ENCODE measurements at regions not wholly inside any gene's neighbourhood (a gene's known extent, or its start where the extent isn't known, plus 50 kb on each side); places are given as distances from the start of the nearest gene placed in this dataset.

GRCh38 chr3:176208915-176209314 is 988.4 kb downstream of the TBL1XR1 start:
- H3K27me3 ChIP-seq (ENCODE audit: control insufficient read depth, extremely low read depth, insufficient read depth, low read length): no peaks in the 10 kb centered on the region
- H3K79me2 ChIP-seq (ENCODE audit: control insufficient read depth, insufficient read depth, low read length): no peaks in the 10 kb centered on the region
- H2AFZ ChIP-seq (ENCODE audit: control insufficient read depth, low read length): no peak overlapping the region
- no peak overlapping the region for H3K4me3 ChIP-seq (ENCODE audit: control insufficient read depth in 2 of 3, extremely low read depth in 1 of 3, insufficient read depth in 2 of 3, low read depth in 1 of 3, low read length in 3 of 3)
- dilution Hi-C loops (cut with MboI; ENCODE audit: extremely low pct_ligation_motif_present, low sequenced_read_pairs): no loop called here
- FAIRE-seq (no peak), DNase-seq (ENCODE audit: low read depth, low spot score) (no peak)
- no peak overlapping the region for H3K4me2 ChIP-seq (ENCODE audit: control insufficient read depth, extremely low read depth, insufficient read depth, low read depth, low read length)
- H4K20me1 ChIP-seq (ENCODE audit: control insufficient read depth, extremely low read depth, insufficient read depth, low read length): no peaks in the 10 kb centered on the region
- no peaks in the 10 kb centered on the region for H3K4me1 ChIP-seq (ENCODE audit: control insufficient read depth, extremely low read depth, insufficient read depth, low read length)
- H3K36me3 ChIP-seq (ENCODE audit: control insufficient read depth in 2 of 2, extremely low read depth in 1 of 2, insufficient read depth in 2 of 2, low read length in 2 of 2): no peaks in the 10 kb centered on the region
- TF ChIP-seq EZH2 (IDR thresholded peaks at IDR 0.05; ENCODE audit: low read length): no peak
- TF ChIP-seq CTCF (optimal IDR thresholded peaks at IDR 0.05 in 1 of 3, IDR thresholded peaks at IDR 0.05 in 1 of 3, conservative IDR thresholded peaks at IDR 0.05 in 1 of 3; ENCODE audit: extremely low read depth in 1 of 3, insufficient read depth in 2 of 3, low read length in 3 of 3): no peak
- H3K9me3 ChIP-seq (ENCODE audit: control insufficient read depth, low read depth, low read length): no peaks in the 10 kb centered on the region
- no peak overlapping the region for H3K9ac ChIP-seq (ENCODE audit: control insufficient read depth, extremely low read depth, insufficient read depth, low read length)
- H3K27ac ChIP-seq (ENCODE audit: control insufficient read depth, insufficient read depth, low read length): no peak overlapping the region
- H3K9me1 ChIP-seq (ENCODE audit: control insufficient read depth, extremely low read depth, insufficient read depth, low read length): no peaks in the 10 kb centered on the region

GRCh38 chr3:176208283-176208682 is 989.0 kb downstream of the TBL1XR1 start:
- no peaks in the 10 kb centered on the region for H3K27me3 ChIP-seq (ENCODE audit: control insufficient read depth, extremely low read depth, insufficient read depth, low read length)
- no peak overlapping the region for H3K4me3 ChIP-seq (ENCODE audit: control insufficient read depth in 2 of 3, extremely low read depth in 1 of 3, insufficient read depth in 2 of 3, low read depth in 1 of 3, low read length in 3 of 3)
- H4K20me1 ChIP-seq (ENCODE audit: control insufficient read depth, extremely low read depth, insufficient read depth, low read length): no peaks in the 10 kb centered on the region
- no peak overlapping the region for H3K9ac ChIP-seq (ENCODE audit: control insufficient read depth, extremely low read depth, insufficient read depth, low read length)
- FAIRE-seq: no peak
- dilution Hi-C loops (cut with MboI; ENCODE audit: extremely low pct_ligation_motif_present, low sequenced_read_pairs): no loop called here
- H3K9me1 ChIP-seq (ENCODE audit: control insufficient read depth, extremely low read depth, insufficient read depth, low read length): no peaks in the 10 kb centered on the region
- no peaks in the 10 kb centered on the region for H3K9me3 ChIP-seq (ENCODE audit: control insufficient read depth, low read depth, low read length)
- no peak overlapping the region for H3K27ac ChIP-seq (ENCODE audit: control insufficient read depth, insufficient read depth, low read length)
- H3K4me2 ChIP-seq (ENCODE audit: control insufficient read depth, extremely low read depth, insufficient read depth, low read depth, low read length): no peak overlapping the region
- H3K79me2 ChIP-seq (ENCODE audit: control insufficient read depth, insufficient read depth, low read length): no peaks in the 10 kb centered on the region
- no peak overlapping the region for H2AFZ ChIP-seq (ENCODE audit: control insufficient read depth, low read length)
- no peaks in the 10 kb centered on the region for H3K36me3 ChIP-seq (ENCODE audit: control insufficient read depth in 2 of 2, extremely low read depth in 1 of 2, insufficient read depth in 2 of 2, low read length in 2 of 2)
- no peak for TF ChIP-seq CTCF (optimal IDR thresholded peaks at IDR 0.05 in 1 of 3, IDR thresholded peaks at IDR 0.05 in 1 of 3, conservative IDR thresholded peaks at IDR 0.05 in 1 of 3; ENCODE audit: extremely low read depth in 1 of 3, insufficient read depth in 2 of 3, low read length in 3 of 3)
- no peak for TF ChIP-seq EZH2 (IDR thresholded peaks at IDR 0.05; ENCODE audit: low read length)
- no peaks in the 10 kb centered on the region for H3K4me1 ChIP-seq (ENCODE audit: control insufficient read depth, extremely low read depth, insufficient read depth, low read length)
- DNase-seq (ENCODE audit: low read depth, low spot score): no peak
